NCI-H1092 treated with DMSO at 0.1 percent for 48 hours (cell line): ENCODE measurements at regions not wholly inside any gene's neighbourhood (a gene's known extent, or its start where the extent isn't known, plus 50 kb on each side); places are given as distances from the start of the nearest gene placed in this dataset.
A peak's percentile ranks its signal among the peaks of the same experiment; 100 is the strongest.

Source experiments
- DNase-seq: peaks from one replicate; lab custom pipeline; 2025; lab: John Stamatoyannopoulos, UW

- DNase-seq: no peak
These were observed 222.7 kb downstream of the SOX4 start for GRCh38 chr6:21816231-21816630.

GRCh38 chr6:21820442-21820841 lies 226.9 kb downstream of the SOX4 start:
- no peak for DNase-seq

GRCh38 chr6:21823371-21823770 lies 229.8 kb downstream of the SOX4 start:
- DNase-seq: no peak

GRCh38 chr6:21824431-21825177 lies 231.1 kb downstream of the SOX4 start:
- DNase-seq: peak; percentile 52

- DNase-seq: no peak
These were observed 232.5 kb downstream of the SOX4 start for GRCh38 chr6:21826023-21826422.

- DNase-seq: no peak
These were observed 233.4 kb downstream of the SOX4 start for GRCh38 chr6:21826904-21827303.

- no peak for DNase-seq
These were observed 234.1 kb downstream of the SOX4 start for GRCh38 chr6:21827425-21828202.

- no peak for DNase-seq
These were observed 235.2 kb downstream of the SOX4 start for GRCh38 chr6:21828704-21829103.

GRCh38 chr6:21829126-21829525 lies 235.6 kb downstream of the SOX4 start:
- DNase-seq: no peak

- no peak for DNase-seq
These were observed 238.2 kb downstream of the SOX4 start for GRCh38 chr6:21831521-21832291.

GRCh38 chr6:21836277-21836676 lies 242.7 kb downstream of the SOX4 start:
- DNase-seq: no peak

- DNase-seq: no peak
These were observed 243.3 kb downstream of the SOX4 start for GRCh38 chr6:21836772-21837425.

GRCh38 chr6:21840428-21840827 lies 246.9 kb downstream of the SOX4 start:
- no peak for DNase-seq

GRCh38 chr6:21842875-21843645 lies 249.5 kb downstream of the SOX4 start:
- peak; percentile 53 for DNase-seq

GRCh38 chr6:21844120-21844917 lies 250.8 kb downstream of the SOX4 start:
- DNase-seq: no peak

- peak; percentile 28 for DNase-seq
These were observed 251.5 kb downstream of the SOX4 start for GRCh38 chr6:21845018-21845417.

GRCh38 chr6:21845439-21846140 lies 252.0 kb downstream of the SOX4 start:
- DNase-seq: no peak

GRCh38 chr6:21846541-21847451 lies 253.2 kb downstream of the SOX4 start:
- DNase-seq: peak; percentile 93
